HG02970 (cell line): ENCODE measurements at regions not wholly inside any gene's neighbourhood (a gene's known extent, or its start where the extent isn't known, plus 50 kb on each side); places are given as distances from the start of the nearest gene placed in this dataset.
A peak's percentile ranks its signal among the peaks of the same experiment; 100 is the strongest.

Source experiments
- ATAC-seq: cut with Tn5 transposase; IDR thresholded peaks from one replicate; pipeline ENCODE4 v1.9.1; 2021; ENCODE audit warnings: mild to moderate bottlenecking, moderate library complexity, moderate number of reproducible peaks; ENCODE audit not compliant: unreplicated experiment, low FRiP score

- no peak for ATAC-seq
Measured at GRCh38 chr12:41784957-41785356, 359.7 kb downstream of the GXYLT1 start.

GRCh38 chr12:41778934-41779333 lies 365.7 kb downstream of the GXYLT1 start:
- ATAC-seq = no peak

GRCh38 chr12:41777064-41777790 lies 367.4 kb downstream of the GXYLT1 start:
- ATAC-seq = no peak

- no peak for ATAC-seq
Measured at GRCh38 chr12:41772478-41772877, 372.2 kb downstream of the GXYLT1 start.

GRCh38 chr12:41769810-41770209 lies 374.9 kb downstream of the GXYLT1 start:
- ATAC-seq = peak; percentile 81

GRCh38 chr12:41768456-41768855 lies 376.2 kb downstream of the GXYLT1 start:
- no peak for ATAC-seq

- no peak for ATAC-seq
Measured at GRCh38 chr12:41762691-41763090, 382.0 kb downstream of the GXYLT1 start.

- no peak for ATAC-seq
Measured at GRCh38 chr12:41745593-41745992, 399.1 kb downstream of the GXYLT1 start.

GRCh38 chr12:41743835-41744234 lies 400.8 kb downstream of the GXYLT1 start:
- no peak for ATAC-seq

GRCh38 chr12:41739066-41739465 lies 405.6 kb downstream of the GXYLT1 start:
- ATAC-seq = no peak

- ATAC-seq = no peak
Measured at GRCh38 chr12:41737423-41737822, 407.3 kb downstream of the GXYLT1 start.

GRCh38 chr12:41736436-41736835 lies 408.2 kb downstream of the GXYLT1 start:
- no peak for ATAC-seq

- no peak for ATAC-seq
Measured at GRCh38 chr12:41731691-41732090, 413.0 kb downstream of the GXYLT1 start.

- no peak for ATAC-seq
Measured at GRCh38 chr12:41731061-41731460, 413.6 kb downstream of the GXYLT1 start.

- ATAC-seq = no peak
Measured at GRCh38 chr12:41724216-41724615, 420.5 kb downstream of the GXYLT1 start.

- no peak for ATAC-seq
Measured at GRCh38 chr12:41719214-41719613, 425.5 kb downstream of the GXYLT1 start.

GRCh38 chr12:41715256-41715655 lies 429.4 kb downstream of the GXYLT1 start:
- ATAC-seq = no peak

- ATAC-seq = no peak
Measured at GRCh38 chr12:41709463-41710285, 435.0 kb downstream of the GXYLT1 start.

- ATAC-seq = no peak
Measured at GRCh38 chr12:41709012-41709411, 435.7 kb downstream of the GXYLT1 start.

GRCh38 chr12:41706376-41706775 lies 438.3 kb downstream of the GXYLT1 start:
- ATAC-seq = no peak

- ATAC-seq = no peak
Measured at GRCh38 chr12:41701943-41702601, 442.6 kb downstream of the GXYLT1 start.
